WTC11 (cell line): ENCODE measurements at regions not wholly inside any gene's neighbourhood (a gene's known extent, or its start where the extent isn't known, plus 50 kb on each side); places are given as distances from the start of the nearest gene placed in this dataset.

ENCODE experiments used
- ATAC-seq: fragments of 200-7000 bp; cut with Tn5 transposase; 2 replicates; pipeline ENCODE4 v1.10.0; 2021; ENCODE audit warnings: mild to moderate bottlenecking, moderate library complexity
- CTCF ChIA-PET: fragments of 300-600 bp; sonication (Branson Sonifier 250); formaldehyde crosslinking; loops from one replicate; lab custom pipeline; 2021; ENCODE audit warnings: antibody characterized with exemption; lab: Charles Lee
- POLR2A ChIA-PET: fragments of 350-600 bp; sonication (Branson Sonifier 250); formaldehyde crosslinking; loops from one replicate; lab custom pipeline; 2021; ENCODE audit warnings: antibody characterized with exemption; lab: Charles Lee
- DNase-seq: peaks from one replicate; pipeline ENCODE4 v3.0.0; 2021; ENCODE audit warnings: low spot score
- H3K27ac Mint-ChIP-seq: 2 replicates; pipeline ENCODE4 v1.8.0; 2021; ENCODE audit warnings: mixed read lengths
- H3K27me3 Mint-ChIP-seq: 2 replicates; pipeline ENCODE4 v1.8.0; 2021; ENCODE audit warnings: low read depth, mild to moderate bottlenecking, moderate library complexity, mixed read lengths
- H3K36me3 Mint-ChIP-seq: 2 replicates; pipeline ENCODE4 v1.8.0; 2021; ENCODE audit warnings: mixed read lengths
- H3K4me1 Mint-ChIP-seq: 2 replicates; pipeline ENCODE4 v1.8.0; 2022; ENCODE audit warnings: mixed read lengths
- H3K4me3 Mint-ChIP-seq: 2 replicates; pipeline ENCODE4 v1.8.0; 2021; ENCODE audit warnings: mild to moderate bottlenecking, moderate library complexity, mixed read lengths
- H3K9me3 Mint-ChIP-seq: 2 replicates; pipeline ENCODE4 v1.8.0; 2021; ENCODE audit warnings: mixed read lengths
- AFF4 ChIP-seq: sonication (generic); formaldehyde crosslinking; IDR thresholded peaks from 2 replicates; pipeline ENCODE4 v1.8.1; 2023; ENCODE audit warnings: mild to moderate bottlenecking, missing genetic modification reagents, borderline replicate concordance
- ATF6 ChIP-seq: sonication (generic); formaldehyde crosslinking; IDR thresholded peaks from 2 replicates; pipeline ENCODE4 v1.8.1; 2023; ENCODE audit warnings: mild to moderate bottlenecking, missing genetic modification reagents
- CREB1 ChIP-seq: sonication (generic); formaldehyde crosslinking; IDR thresholded peaks from 2 replicates; pipeline ENCODE4 v1.8.0; 2023; ENCODE audit warnings: mild to moderate bottlenecking, missing genetic modification reagents
- E2F5 ChIP-seq: sonication (generic); formaldehyde crosslinking; IDR thresholded peaks from 2 replicates; pipeline ENCODE4 v1.8.1; 2022; ENCODE audit warnings: mild to moderate bottlenecking, moderate library complexity, missing genetic modification reagents
- ESRRA ChIP-seq: sonication (generic); formaldehyde crosslinking; IDR thresholded peaks from 2 replicates; pipeline ENCODE4 v1.8.1; 2022; ENCODE audit warnings: mild to moderate bottlenecking, missing genetic modification reagents, borderline replicate concordance
- FOXK1 ChIP-seq: sonication (generic); formaldehyde crosslinking; IDR thresholded peaks from 2 replicates; pipeline ENCODE4 v1.8.0; 2022; ENCODE audit warnings: mild to moderate bottlenecking, moderate library complexity, missing genetic modification reagents
- GABPB1 ChIP-seq: sonication (generic); formaldehyde crosslinking; IDR thresholded peaks from 2 replicates; pipeline ENCODE4 v1.8.1; 2023; ENCODE audit warnings: mild to moderate bottlenecking, missing genetic modification reagents
- IRF2 ChIP-seq: sonication (generic); formaldehyde crosslinking; IDR thresholded peaks from 2 replicates; pipeline ENCODE4 v1.8.0; 2022; ENCODE audit warnings: low read depth, missing genetic modification reagents, borderline replicate concordance
- KAT7 ChIP-seq: sonication (generic); formaldehyde crosslinking; IDR thresholded peaks from 2 replicates; pipeline ENCODE4 v1.8.1; 2023; ENCODE audit warnings: missing genetic modification reagents, mild to moderate bottlenecking, borderline replicate concordance
- MLX ChIP-seq: sonication (generic); formaldehyde crosslinking; IDR thresholded peaks from 2 replicates; pipeline ENCODE4 v1.8.1; 2023; ENCODE audit warnings: mild to moderate bottlenecking, missing genetic modification reagents, moderate library complexity
- NFE2L1 ChIP-seq: sonication (generic); formaldehyde crosslinking; IDR thresholded peaks from 2 replicates; pipeline ENCODE4 v1.8.1; 2023; ENCODE audit warnings: missing genetic modification reagents
- NR3C1 ChIP-seq: sonication (generic); formaldehyde crosslinking; conservative IDR thresholded peaks from 2 replicates; pipeline ENCODE4 v1.8.1; 2023; ENCODE audit warnings: low read depth, mild to moderate bottlenecking, missing genetic modification reagents
- OVOL2 ChIP-seq: fragments of 250-450 bp; sonication (Bioruptor Pico); IDR thresholded peaks from 2 replicates; pipeline ENCODE4 v1.9.0; 2021; ENCODE audit warnings: mild to moderate bottlenecking, borderline replicate concordance
- PRRX2 ChIP-seq: fragments of 250-450 bp; sonication (Bioruptor Pico); IDR thresholded peaks from 2 replicates; pipeline ENCODE4 v1.8.0; 2021; ENCODE audit warnings: mild to moderate bottlenecking
- STAT6 ChIP-seq: sonication (generic); formaldehyde crosslinking; conservative IDR thresholded peaks from 2 replicates; pipeline ENCODE4 v1.8.1; 2023; ENCODE audit warnings: mild to moderate bottlenecking, low read depth, missing genetic modification reagents, moderate library complexity
- ZNF263 ChIP-seq: sonication (generic); formaldehyde crosslinking; IDR thresholded peaks from 2 replicates; pipeline ENCODE4 v1.8.1; 2022; ENCODE audit warnings: low read depth, mild to moderate bottlenecking, moderate library complexity, missing genetic modification reagents
- ZNF423 ChIP-seq: fragments of 250-450 bp; sonication (Bioruptor Pico); IDR thresholded peaks from 2 replicates; pipeline ENCODE4 v2.1.2; 2022; ENCODE audit warnings: mild to moderate bottlenecking, moderate library complexity
- ZNF425 ChIP-seq: fragments of 250-450 bp; sonication (Bioruptor Pico); conservative IDR thresholded peaks from 2 replicates; pipeline ENCODE4 v1.9.0; 2021; ENCODE audit warnings: mild to moderate bottlenecking

GRCh38 chr5:35456506-35456905 lies 161.2 kb upstream of the SPEF2 start:
- H3K36me3 Mint-ChIP-seq = peaks cover 8% of the 10 kb centered on the region; the same call in 1 of the 2 replicates
- H3K9me3 Mint-ChIP-seq = peaks cover 28% of the 10 kb centered on the region
- TF ChIP-seq ZNF423 (CRISPR knock-in tag) = no peak
- POLR2A ChIA-PET = no interaction called here
- no peaks in the 10 kb centered on the region; the same call in 1 of the 2 replicates for H3K27me3 Mint-ChIP-seq
- CTCF ChIA-PET = interaction anchor here (0.6 kb wide), 1 partner anchor 139 kb away, joined by 3 read pairs; no protein-coding TSS in a partner anchor
- no peak overlapping the region for H3K4me3 Mint-ChIP-seq
- H3K27ac Mint-ChIP-seq = no peak overlapping the region
- no peak for ATAC-seq
- no peaks in the 10 kb centered on the region for H3K4me1 Mint-ChIP-seq
- no peak for DNase-seq

GRCh38 chr5:35454011-35454525 lies 163.6 kb upstream of the SPEF2 start:
- POLR2A ChIA-PET = no interaction called here
- H3K9me3 Mint-ChIP-seq = peaks cover 51% of the 10 kb centered on the region
- H3K36me3 Mint-ChIP-seq = peaks cover 12% of the 10 kb centered on the region
- H3K27ac Mint-ChIP-seq = no peak overlapping the region
- no peaks in the 10 kb centered on the region for H3K4me1 Mint-ChIP-seq
- CTCF ChIA-PET = interaction anchor here (0.5 kb wide), 1 partner anchor 472 kb away, joined by 3 read pairs; no protein-coding TSS in a partner anchor
- ATAC-seq (no peak), DNase-seq (no peak)
- H3K27me3 Mint-ChIP-seq = no peaks in the 10 kb centered on the region; the same call in 1 of the 2 replicates
- H3K4me3 Mint-ChIP-seq = no peak overlapping the region
- TF ChIP-seq OVOL2 (no peak), IRF2 (CRISPR knock-in tag) (no peak), STAT6 (CRISPR knock-in tag) (no peak), ATF6 (CRISPR knock-in tag) (no peak), GABPB1 (CRISPR knock-in tag) (no peak), ZNF263 (CRISPR knock-in tag) (no peak), ZNF425 (CRISPR knock-in tag) (no peak), AFF4 (CRISPR knock-in tag) (no peak), KAT7 (no peak), NFE2L1 (CRISPR knock-in tag) (no peak), NR3C1 (no peak), E2F5 (CRISPR knock-in tag) (no peak), PRRX2 (CRISPR knock-in tag) (no peak), FOXK1 (CRISPR knock-in tag) (no peak), ESRRA (CRISPR knock-in tag) (no peak), CREB1 (CRISPR knock-in tag) (no peak), MLX (CRISPR knock-in tag) (no peak)
